GM21423 (cell line): ENCODE measurements at regions not wholly inside any gene's neighbourhood (a gene's known extent, or its start where the extent isn't known, plus 50 kb on each side); places are given as distances from the start of the nearest gene placed in this dataset.
"Not testable (repeated sequence)": the region's sequence is repeated elsewhere in the genome, so short reads cannot be mapped to it uniquely, and the experiment has no call there.

Experiments used
- ATAC-seq: cut with Tn5 transposase; IDR thresholded peaks from one replicate; pipeline ENCODE4 v1.9.1; 2021; ENCODE audit warnings: mild to moderate bottlenecking, moderate library complexity; ENCODE audit not compliant: unreplicated experiment

- ATAC-seq = no peak
Observed at GRCh38 chr5:56763711-56764466, 51.5 kb upstream of the MAP3K1 start.

- no peak for ATAC-seq
Observed at GRCh38 chr5:56763182-56763581, 52.2 kb upstream of the MAP3K1 start.

GRCh38 chr5:56761151-56761885 is 54.0 kb upstream of the MAP3K1 start:
- no peak for ATAC-seq

GRCh38 chr5:56760723-56761122 is 54.6 kb upstream of the MAP3K1 start:
- ATAC-seq = no peak

GRCh38 chr5:56759521-56760216 is 55.7 kb upstream of the MAP3K1 start:
- no peak for ATAC-seq

- ATAC-seq = no peak
Observed at GRCh38 chr5:56757077-56757476, 58.3 kb upstream of the MAP3K1 start.

- ATAC-seq = no peak
Observed at GRCh38 chr5:56755036-56755555, 60.3 kb upstream of the MAP3K1 start.

GRCh38 chr5:56753588-56753987 is 61.8 kb upstream of the MAP3K1 start:
- not testable (repeated sequence) for ATAC-seq

- ATAC-seq = no peak
Observed at GRCh38 chr5:56751572-56752313, 63.6 kb upstream of the MAP3K1 start.

- ATAC-seq = no peak
Observed at GRCh38 chr5:56749842-56750241, 65.5 kb upstream of the MAP3K1 start.

GRCh38 chr5:56746553-56747339 is 68.6 kb upstream of the MAP3K1 start:
- no peak for ATAC-seq

GRCh38 chr5:56745864-56746263 is 69.5 kb upstream of the MAP3K1 start:
- no peak for ATAC-seq

GRCh38 chr5:56740868-56741267 is 74.5 kb upstream of the MAP3K1 start:
- ATAC-seq = no peak

- ATAC-seq = no peak
Observed at GRCh38 chr5:56739990-56740389, 75.4 kb upstream of the MAP3K1 start.

- ATAC-seq = no peak
Observed at GRCh38 chr5:56737951-56738606, 77.3 kb upstream of the MAP3K1 start.

GRCh38 chr5:56737002-56737621 is 78.2 kb upstream of the MAP3K1 start:
- ATAC-seq = no peak

GRCh38 chr5:56735849-56736641 is 79.3 kb upstream of the MAP3K1 start:
- ATAC-seq = no peak

- no peak for ATAC-seq
Observed at GRCh38 chr5:56734091-56734694, 81.2 kb upstream of the MAP3K1 start.
